Endodermal cell (in vitro differentiated cells): ENCODE measurements at regions not wholly inside any gene's neighbourhood (a gene's known extent, or its start where the extent isn't known, plus 50 kb on each side); places are given as distances from the start of the nearest gene placed in this dataset.
A peak's percentile ranks its signal among the peaks of the same experiment; 100 is the strongest.

Experiments
- DNase-seq: peaks from one replicate; pipeline ENCODE4 v3.0.0-alpha.2; 2017
- H3K27ac ChIP-seq: 2 replicates; pipeline ENCODE4 v1.5.1; 2013; ENCODE audit warnings: mild to moderate bottlenecking, low read depth, low read length, moderate library complexity
- H3K27me3 ChIP-seq: 2 replicates; pipeline ENCODE4 v1.6.1; 2013; ENCODE audit warnings: mild to moderate bottlenecking, low read length, moderate library complexity; ENCODE audit not compliant: insufficient read depth, control insufficient read depth, poor library complexity, severe bottlenecking
- H3K36me3 ChIP-seq: 2 replicates; pipeline ENCODE4 v1.7.0; 2013; ENCODE audit warnings: mild to moderate bottlenecking, low read length, moderate library complexity; ENCODE audit not compliant: control insufficient read depth, insufficient read depth
- H3K4me1 ChIP-seq: one replicate; pipeline ENCODE4 v1.7.0; 2013; ENCODE audit warnings: low read length; ENCODE audit not compliant: control insufficient read depth, insufficient read depth
- H3K4me3 ChIP-seq: 2 replicates; pipeline ENCODE4 v1.5.1; 2013; ENCODE audit warnings: mild to moderate bottlenecking, low read length, moderate library complexity
- H3K9ac ChIP-seq: 2 replicates; pipeline ENCODE4 v1.6.1; 2013; ENCODE audit warnings: mild to moderate bottlenecking, low read length, moderate library complexity; ENCODE audit not compliant: poor library complexity, severe bottlenecking; ENCODE audit errors: extremely low read depth
- H3K9me3 ChIP-seq: 2 replicates; pipeline ENCODE4 v1.6.1; 2013; ENCODE audit warnings: mild to moderate bottlenecking, low read length, moderate library complexity; ENCODE audit not compliant: control insufficient read depth
- H3K27ac Mint-ChIP-seq: 2 replicates; pipeline ENCODE4 v1.8.0; 2020; ENCODE audit warnings: mixed read lengths
- H3K27me3 Mint-ChIP-seq: 2 replicates; pipeline ENCODE4 v1.8.0; 2021; ENCODE audit warnings: mild to moderate bottlenecking, mixed read lengths; ENCODE audit not compliant: insufficient read depth
- H3K36me3 Mint-ChIP-seq: 2 replicates; pipeline ENCODE4 v1.8.0; 2020; ENCODE audit warnings: low read depth, mixed read lengths
- H3K4me1 Mint-ChIP-seq: 2 replicates; pipeline ENCODE4 v1.8.0; 2020; ENCODE audit warnings: mixed read lengths
- H3K4me3 Mint-ChIP-seq: 2 replicates; pipeline ENCODE4 v1.8.0; 2020; ENCODE audit warnings: mild to moderate bottlenecking, moderate library complexity, mixed read lengths
- H3K9me3 Mint-ChIP-seq: 2 replicates; pipeline ENCODE4 v1.8.0; 2020; ENCODE audit warnings: mild to moderate bottlenecking, mixed read lengths
- CTCF ChIP-seq: fragments of 200-600 bp; sonication (generic); conservative IDR thresholded peaks from 2 replicates; pipeline ENCODE4 v1.5.0; 2021; ENCODE audit warnings: antibody characterized with exemption, mild to moderate bottlenecking
- WGBS, 2 experiments: methylation state at CpG; one replicate each; pipeline versions ENCODE4 v1.1.5 to v1.1.7; 2013; ENCODE audit warnings: missing lambda C conversion rate in 2 of 2, mixed read lengths in 1 of 2; ENCODE audit not compliant: insufficient coverage in 1 of 2, insufficient read length in 1 of 2; 5-methylcytosine and 5-hydroxymethylcytosine counted together

GRCh38 chr11:133706925-133707794, 138.2 kb downstream of the SPATA19 start:
- Mint-ChIP-seq H3K4me3 (no peak overlapping the region), H3K9me3 (no peaks in the 10 kb centered on the region), H3K27me3 (peaks cover 8% of the 10 kb centered on the region), H3K4me1 (peaks cover 6% of the 10 kb centered on the region), H3K27ac (no peak overlapping the region), H3K36me3 (no peaks in the 10 kb centered on the region)
- no peaks in the 10 kb centered on the region for H3K36me3 ChIP-seq
- no peaks in the 10 kb centered on the region for H3K9me3 ChIP-seq
- no peak overlapping the region for H3K27ac ChIP-seq
- H3K4me3 ChIP-seq: no peak overlapping the region
- TF ChIP-seq CTCF: no peak
- DNase-seq: no peak
- no peak overlapping the region for H3K9ac ChIP-seq
- H3K27me3 ChIP-seq: peaks cover 14% of the 10 kb centered on the region
- H3K4me1 ChIP-seq: peaks cover 4% of the 10 kb centered on the region

- no peak for TF ChIP-seq CTCF
- no peaks in the 10 kb centered on the region for H3K9me3 Mint-ChIP-seq
- no peaks in the 10 kb centered on the region for H3K36me3 ChIP-seq
- H3K4me3 Mint-ChIP-seq: no peak overlapping the region
- H3K9ac ChIP-seq: no peak overlapping the region
- H3K36me3 Mint-ChIP-seq: no peaks in the 10 kb centered on the region
- peak; percentile 17 for DNase-seq
- H3K27me3 Mint-ChIP-seq: peaks cover 8% of the 10 kb centered on the region
- H3K27ac ChIP-seq: no peak overlapping the region
- H3K27me3 ChIP-seq: peaks cover 14% of the 10 kb centered on the region
- peaks cover 6% of the 10 kb centered on the region for H3K4me1 Mint-ChIP-seq
- no peak overlapping the region for H3K27ac Mint-ChIP-seq
- no peak overlapping the region for H3K4me3 ChIP-seq
- H3K4me1 ChIP-seq: no peaks in the 10 kb centered on the region
- H3K9me3 ChIP-seq: no peaks in the 10 kb centered on the region
- 92 to 100% methylated on average over 1 to 3 of the region's 3 CpGs for WGBS, 2 experiments
Measured at GRCh38 chr11:133705873-133706272, 139.4 kb downstream of the SPATA19 start.

GRCh38 chr11:133705074-133705648, 140.2 kb downstream of the SPATA19 start:
- Mint-ChIP-seq H3K27me3 (peaks cover 8% of the 10 kb centered on the region), H3K27ac (no peak overlapping the region), H3K4me3 (no peak overlapping the region), H3K36me3 (no peaks in the 10 kb centered on the region), H3K4me1 (peaks cover 6% of the 10 kb centered on the region), H3K9me3 (no peaks in the 10 kb centered on the region)
- no peak for TF ChIP-seq CTCF
- Histone ChIP-seq H3K9me3 (no peaks in the 10 kb centered on the region), H3K27me3 (peaks cover 14% of the 10 kb centered on the region), H3K4me1 (no peaks in the 10 kb centered on the region), H3K27ac (no peak overlapping the region), H3K4me3 (no peak overlapping the region), H3K9ac (no peak overlapping the region), H3K36me3 (no peaks in the 10 kb centered on the region)
- DNase-seq: peak; percentile 41
- 71 to 83% methylated on average over 7 to 8 of the region's 8 CpGs for WGBS, 2 experiments
